ENCODE measurements at regions not wholly inside any gene's neighbourhood (a gene's known extent, or its start where the extent isn't known, plus 50 kb on each side); places are given as distances from the start of the nearest gene placed in this dataset.

DNA sequence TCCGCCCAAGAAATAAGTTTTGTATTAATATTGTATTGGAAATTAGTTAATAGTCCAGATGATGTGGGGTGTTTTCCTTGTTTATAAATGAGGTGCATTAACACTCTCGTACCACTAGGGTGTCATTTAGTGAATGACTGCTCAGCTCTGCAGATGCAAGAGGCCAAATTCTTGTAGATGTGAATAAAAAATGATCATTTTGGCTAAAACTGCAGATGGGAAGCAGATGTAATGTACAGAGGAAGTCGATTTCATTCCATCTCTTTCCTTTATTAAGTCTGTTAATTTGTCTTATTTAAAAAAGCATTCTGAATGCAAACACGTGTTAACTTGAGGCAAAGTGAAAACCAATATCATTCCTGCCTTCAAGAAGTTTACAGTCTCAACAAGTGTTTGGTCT, 108.1 kb downstream of the DHX15 start:
- DNase-seq = no peak

GRCh38 chr4:24475756-24476155, 108.6 kb downstream of the DHX15 start:
- DNase-seq = no peak

DNA sequence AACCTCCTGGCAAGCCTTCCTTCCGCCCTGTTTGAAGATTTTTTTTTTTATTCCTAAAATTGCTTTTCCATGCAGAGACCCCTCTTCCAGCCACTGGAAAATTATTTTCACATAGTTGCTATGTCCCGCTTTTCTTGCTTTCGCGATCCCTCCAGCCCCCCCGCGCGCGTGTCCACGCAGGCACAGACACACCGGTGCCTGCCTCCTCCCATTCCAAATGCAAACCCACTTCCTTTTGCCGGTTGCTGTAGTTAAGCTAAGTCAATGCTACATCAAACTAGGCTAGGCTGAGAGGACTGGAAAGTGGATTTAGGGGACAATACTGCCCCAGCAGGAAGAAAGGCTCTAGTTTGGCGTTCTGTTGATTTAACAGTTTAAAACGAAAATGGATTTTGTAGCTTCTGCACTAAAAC, 111.0 kb downstream of the DHX15 start:
- peak; percentile 6 for DNase-seq

GRCh38 chr4:24472514-24473308, 111.6 kb downstream of the DHX15 start:
- peak; percentile 17 for DNase-seq

- DNase-seq = no peak
Measured at GRCh38 chr4:24472161-24472510, 112.2 kb downstream of the DHX15 start.

DNA sequence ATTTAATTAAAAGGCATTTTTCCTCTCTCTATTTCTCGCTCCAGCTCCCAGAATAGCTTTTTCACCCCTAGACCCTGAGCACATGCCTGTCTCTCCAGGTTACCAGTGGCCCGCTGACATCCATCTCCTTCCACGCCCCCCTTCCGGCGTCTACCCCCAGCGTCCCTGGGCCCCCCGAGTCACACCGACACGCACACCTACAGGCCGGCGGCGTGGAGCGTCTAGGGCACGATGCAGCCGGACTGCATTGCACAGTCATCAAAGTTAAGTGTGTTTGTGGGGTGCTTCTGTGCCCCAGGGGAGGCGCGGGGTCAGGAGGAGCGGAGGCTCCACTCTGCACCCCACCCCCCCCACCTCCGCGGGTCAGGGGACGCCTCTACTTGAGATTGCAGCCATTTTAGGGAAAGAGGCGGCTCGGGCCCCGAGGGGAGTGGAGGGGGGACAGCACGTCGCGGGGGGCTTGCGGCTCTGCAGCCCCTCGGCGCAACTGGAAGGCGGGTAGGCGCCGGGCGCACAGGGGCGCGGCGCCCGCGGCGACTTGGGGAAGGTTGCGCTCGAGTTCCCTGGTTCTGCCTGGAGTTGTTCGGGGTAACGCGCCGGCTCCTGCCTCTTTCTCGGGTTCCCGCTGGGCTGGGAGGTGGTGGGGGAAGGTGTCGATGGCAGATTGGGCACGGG, 112.7 kb downstream of the DHX15 start:
- no peak for DNase-seq

- no peak for DNase-seq
Measured at GRCh38 chr4:24470666-24471485, 113.5 kb downstream of the DHX15 start.

DNA sequence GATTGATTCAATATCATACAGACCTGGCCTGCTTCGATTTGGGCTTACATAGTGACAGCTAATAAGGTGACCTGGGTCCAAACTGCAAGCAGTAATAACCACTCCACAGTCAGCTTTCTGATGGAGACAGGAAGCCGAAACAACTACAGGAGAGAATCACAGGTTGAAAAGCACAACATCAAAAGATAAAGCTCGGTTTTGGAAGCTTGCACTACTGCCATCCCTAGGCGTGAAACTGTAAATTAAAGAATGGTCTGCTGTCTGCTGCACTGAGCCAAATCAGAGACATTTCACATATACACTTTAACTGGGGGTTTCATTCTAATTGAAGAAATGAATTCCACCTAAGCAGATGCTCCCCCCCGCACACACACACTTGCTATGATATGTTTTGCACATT, 116.3 kb downstream of the DHX15 start:
- DNase-seq = no peak

DNA sequence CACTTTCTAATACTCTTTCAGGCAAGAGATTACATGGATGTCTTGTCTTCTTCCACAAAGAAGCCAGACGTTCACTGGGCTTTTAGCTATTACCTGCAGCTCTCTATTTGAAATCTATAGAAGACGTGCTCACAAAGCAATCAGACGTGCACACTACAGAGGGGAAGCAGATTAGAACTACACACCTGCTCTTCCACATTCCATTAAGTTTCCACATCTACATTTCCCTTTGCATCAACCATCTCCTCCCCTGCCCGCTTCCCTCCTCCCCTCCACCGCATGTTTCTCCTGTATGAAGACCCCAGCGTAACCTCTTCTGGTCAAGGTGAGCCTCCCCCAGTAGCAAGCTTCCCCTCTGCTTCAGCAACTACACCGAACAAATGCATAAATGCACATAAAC, 119.8 kb downstream of the DHX15 start:
- no peak for DNase-seq

- no peak for DNase-seq
Measured at GRCh38 chr4:24456431-24456830, 127.9 kb downstream of the DHX15 start.

- no peak for DNase-seq
Measured at GRCh38 chr4:24453951-24454350, 130.4 kb downstream of the DHX15 start.

DNA sequence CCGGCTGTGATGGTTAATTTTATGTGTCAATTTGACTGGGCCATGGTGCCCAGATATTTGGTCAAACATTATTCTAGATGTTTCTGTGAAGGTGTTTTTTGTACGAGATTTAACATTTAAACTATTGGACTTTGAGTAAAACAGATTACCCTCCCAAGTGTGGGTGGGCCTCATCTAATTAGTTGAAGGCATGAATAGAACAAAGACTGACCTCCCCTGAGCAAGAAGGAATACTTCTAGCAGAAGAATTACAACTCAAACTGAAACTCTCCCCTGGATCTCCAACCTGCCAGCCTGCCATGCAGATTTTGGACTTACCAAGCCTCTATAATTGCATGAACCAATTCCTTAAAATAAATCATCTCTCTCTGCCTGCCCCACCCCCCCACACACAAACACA, 132.5 kb downstream of the DHX15 start:
- no peak for DNase-seq

DNA sequence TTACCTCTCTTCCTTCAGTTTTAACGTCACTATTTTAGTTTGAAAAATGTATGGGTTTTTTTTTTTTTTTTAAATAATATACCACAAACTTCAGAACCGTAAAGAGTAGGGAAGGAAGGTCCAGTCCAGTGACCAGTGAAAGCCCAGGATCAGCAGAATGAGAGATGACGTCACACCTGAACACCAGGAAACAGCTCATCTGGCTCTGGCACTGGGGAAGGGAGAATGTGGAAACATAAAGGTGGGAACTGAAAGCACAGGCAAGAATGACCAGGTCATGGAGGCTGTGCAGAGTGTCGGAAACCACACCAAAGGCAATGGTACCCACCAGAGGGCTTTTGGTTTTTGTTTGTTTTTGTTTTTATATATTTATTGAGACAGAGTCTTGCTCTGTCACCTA, 141.2 kb downstream of the DHX15 start:
- no peak for DNase-seq

DNA sequence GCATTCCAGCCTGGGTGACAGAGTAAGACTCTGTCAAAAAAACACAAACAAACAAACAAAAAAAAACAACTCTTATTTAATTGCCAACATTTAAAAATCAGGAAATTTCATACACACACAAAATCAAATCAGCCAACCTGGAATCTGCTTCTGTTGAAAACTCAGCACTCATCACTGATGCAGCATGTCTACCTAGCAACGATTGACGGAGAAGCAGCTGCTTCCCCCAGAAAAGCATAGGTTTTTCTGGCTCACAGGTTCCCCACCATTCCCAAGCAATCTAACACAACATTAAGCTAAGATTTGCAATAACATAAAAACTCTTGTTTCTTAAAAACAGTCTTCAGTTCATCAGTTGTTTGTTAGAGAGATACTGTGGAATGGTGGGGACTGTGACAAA, 143.6 kb downstream of the DHX15 start:
- no peak for DNase-seq

DNA sequence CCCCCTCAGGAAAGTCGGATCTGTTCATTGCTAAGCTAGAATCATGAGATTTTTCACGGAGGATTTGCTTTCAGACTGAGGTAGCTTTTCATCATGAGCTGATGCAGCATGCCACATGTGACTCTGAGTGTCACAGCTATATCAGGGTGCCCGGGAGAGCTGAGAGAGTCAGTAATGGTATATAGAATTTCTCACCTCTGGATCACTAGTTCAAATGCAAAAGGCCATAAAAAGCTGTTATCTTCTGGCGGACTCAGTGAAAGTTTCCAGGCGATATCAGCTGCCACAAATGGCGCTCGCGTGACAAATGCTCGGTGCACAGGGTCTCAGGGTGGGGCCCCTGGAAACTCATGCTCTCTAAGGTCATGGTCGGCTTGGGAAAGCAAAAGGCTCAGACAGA, 150.1 kb downstream of the DHX15 start:
- no peak for DNase-seq

- no peak for DNase-seq
Measured at GRCh38 chr4:24433515-24434214, 150.7 kb downstream of the DHX15 start.

GRCh38 chr4:24428850-24429249, 155.5 kb downstream of the DHX15 start:
- no peak for DNase-seq

DNA sequence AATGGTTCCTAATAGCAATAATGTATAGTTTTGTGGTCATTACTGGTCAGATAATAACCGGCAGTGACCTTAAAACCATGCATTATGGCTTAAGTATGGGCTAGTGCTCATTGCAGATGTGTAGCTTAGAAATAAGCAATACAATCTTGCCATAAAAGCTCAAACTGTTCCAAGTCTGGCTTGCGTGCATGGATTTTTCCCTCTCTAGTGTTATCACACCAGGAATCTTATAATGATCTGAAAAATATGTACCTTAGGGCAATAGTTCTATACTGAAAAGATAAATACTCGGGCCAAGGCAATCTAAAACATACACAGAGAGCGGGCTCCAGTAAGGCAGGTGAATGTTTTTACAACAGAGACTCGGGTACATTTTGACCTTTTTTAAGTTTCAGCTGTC, 157.8 kb downstream of the DHX15 start:
- no peak for DNase-seq

DNA sequence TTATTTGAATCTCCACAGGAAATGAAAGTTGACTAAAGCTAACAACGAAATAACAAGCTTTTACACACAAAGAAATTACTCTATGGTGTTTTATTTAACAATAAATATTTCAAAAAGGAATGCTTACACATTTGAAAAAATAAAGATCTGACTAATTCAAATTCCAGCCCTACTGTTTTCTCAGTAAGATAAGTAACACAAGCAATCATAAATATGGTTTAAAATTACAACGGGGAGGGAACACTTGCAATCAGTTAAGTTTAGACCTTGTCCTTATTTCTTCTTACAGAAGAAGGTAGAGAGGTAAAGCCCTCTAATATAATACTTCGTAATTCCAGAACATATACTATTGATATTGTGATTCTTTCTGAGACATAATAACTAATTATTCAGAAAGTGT, 158.5 kb downstream of the DHX15 start:
- DNase-seq = no peak

DNA sequence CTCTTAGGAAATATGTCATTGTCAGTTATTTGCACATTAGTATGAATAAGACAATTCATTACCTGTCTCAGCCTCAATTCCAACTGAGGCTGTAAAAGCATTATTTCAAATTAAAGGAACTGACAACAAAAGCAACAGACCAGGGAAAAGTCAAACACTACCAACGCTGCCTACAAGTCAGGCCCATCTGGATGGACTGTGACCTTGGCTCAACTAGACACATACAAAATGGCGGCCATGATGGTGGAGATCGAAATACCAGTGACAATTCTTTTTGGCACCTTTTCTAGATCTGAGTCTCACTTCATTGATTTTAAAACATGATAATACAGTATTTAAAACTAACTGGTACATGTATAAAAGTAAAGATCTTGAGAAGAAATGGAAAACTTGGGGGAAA, 160.7 kb downstream of the DHX15 start:
- DNase-seq = no peak

- DNase-seq = no peak
Measured at GRCh38 chr4:24422644-24423043, 161.7 kb downstream of the DHX15 start.

DNA sequence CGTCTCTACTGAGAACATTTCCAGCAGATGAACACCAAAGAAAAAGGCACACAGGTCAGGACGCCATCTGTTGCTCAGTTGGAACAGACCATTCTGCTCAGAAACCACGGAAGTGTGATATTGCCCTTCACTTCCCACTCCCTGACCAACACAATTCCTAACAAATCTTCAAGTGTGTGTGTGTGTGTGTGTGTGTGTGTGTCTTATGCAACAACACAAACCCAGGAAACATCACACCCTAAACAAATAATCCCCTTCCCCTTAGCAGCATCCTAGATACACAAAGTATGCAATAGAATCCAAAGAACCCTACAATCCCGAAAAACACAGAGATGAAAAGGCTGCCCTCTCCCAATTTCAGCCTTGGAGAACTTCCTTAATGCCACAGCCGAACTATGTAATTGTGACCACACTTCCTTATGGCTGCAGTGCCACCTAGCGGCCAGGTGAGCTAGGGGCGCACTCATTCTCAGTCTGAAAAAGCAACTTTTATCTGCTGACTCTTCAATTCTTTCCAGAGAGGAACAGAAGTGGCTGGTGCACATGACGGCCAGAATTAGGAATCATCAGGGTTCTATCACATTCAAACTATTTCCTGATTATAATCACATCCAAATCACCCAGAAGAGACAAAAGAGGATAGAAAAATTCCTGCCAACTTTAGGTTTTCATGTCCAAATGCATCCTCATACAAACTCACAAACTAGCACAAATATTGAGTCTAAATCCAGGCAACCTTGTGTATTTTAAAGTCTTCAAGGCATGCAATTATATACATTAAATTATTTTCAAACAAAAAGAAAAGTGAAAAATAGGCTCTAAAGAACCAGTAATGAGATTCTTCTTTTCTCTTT, 164.9 kb downstream of the DHX15 start:
- peak; percentile 54 for DNase-seq

Data from NCI-H510A treated with DMSO at 0.1 percent for 48 hours (cell line).